Neutrophil (primary cell): ENCODE measurements at regions not wholly inside any gene's neighbourhood (a gene's known extent, or its start where the extent isn't known, plus 50 kb on each side); places are given as distances from the start of the nearest gene placed in this dataset.

Experiments used
- H3K27ac ChIP-seq: fragments of 200-600 bp; sonication (generic); 2 replicates; pipeline ENCODE4 v1.5.1; 2016; ENCODE audit warnings: mild to moderate bottlenecking, moderate library complexity
- H3K27me3 ChIP-seq: fragments of 200-600 bp; sonication (generic); 2 replicates; pipeline ENCODE4 v1.6.0; 2016; ENCODE audit warnings: mild to moderate bottlenecking
- H3K36me3 ChIP-seq: fragments of 200-600 bp; sonication (generic); 2 replicates; pipeline ENCODE4 v1.5.1; 2017
- H3K4me1 ChIP-seq, 2 experiments: fragments of 200-600 bp in 1 of 2; sonication (generic) in 1 of 2; 1 replicate in 1 of 2; 2 replicates in 1 of 2; pipeline versions ENCODE4 v1.5.1 to v1.6.1; 2013 to 2016; ENCODE audit warnings: low read depth in 1 of 2, low read length in 1 of 2, mild to moderate bottlenecking in 1 of 2, moderate library complexity in 1 of 2; ENCODE audit not compliant: control insufficient read depth in 1 of 2, insufficient read depth in 1 of 2
- H3K4me3 ChIP-seq, 2 experiments: fragments of 200-600 bp in 1 of 2; sonication (generic) in 1 of 2; 1 replicate in 1 of 2; 2 replicates in 1 of 2; pipeline ENCODE4 v1.5.1; 2013 to 2016; ENCODE audit warnings: low read depth in 1 of 2, low read length in 1 of 2, mild to moderate bottlenecking in 1 of 2, moderate library complexity in 1 of 2
- H3K9me3 ChIP-seq: fragments of 200-600 bp; sonication (generic); 2 replicates; pipeline ENCODE4 v1.5.1; 2016
- CTCF ChIP-seq: fragments of 200-600 bp; sonication (generic); IDR thresholded peaks from 2 replicates; pipeline ENCODE4 v1.5.1; 2016; ENCODE audit warnings: antibody characterized with exemption

- no peak for TF ChIP-seq CTCF
- Histone ChIP-seq H3K9me3 (no peaks in the 10 kb centered on the region), H3K4me3 (no peak overlapping the region)
Measured at GRCh38 chr18:38951633-38952032, 1386.0 kb upstream of the CELF4 start.

GRCh38 chr18:38948436-38948835 lies 1382.8 kb upstream of the CELF4 start:
- no peak for TF ChIP-seq CTCF

More at GRCh38 chr18:38951633-38952032, 1386.0 kb upstream of the CELF4 start:
- Histone ChIP-seq H3K36me3 (no peaks in the 10 kb centered on the region), H3K4me1 (no peaks in the 10 kb centered on the region), H3K27ac (no peak overlapping the region), H3K27me3 (no peaks in the 10 kb centered on the region)

GRCh38 chr18:38944446-38945024 lies 1378.9 kb upstream of the CELF4 start:
- no peaks in the 10 kb centered on the region for H3K9me3 ChIP-seq
- H3K4me3 ChIP-seq = no peak overlapping the region
- no peak overlapping the region for H3K27ac ChIP-seq
- H3K27me3 ChIP-seq = no peaks in the 10 kb centered on the region
- no peak for TF ChIP-seq CTCF
- H3K4me1 ChIP-seq = no peaks in the 10 kb centered on the region
- H3K36me3 ChIP-seq = no peaks in the 10 kb centered on the region

More at GRCh38 chr18:38948436-38948835, 1382.8 kb upstream of the CELF4 start:
- Histone ChIP-seq H3K36me3 (no peaks in the 10 kb centered on the region), H3K4me3 (no peak overlapping the region), H3K27ac (no peak overlapping the region), H3K27me3 (no peaks in the 10 kb centered on the region), H3K4me1 (no peaks in the 10 kb centered on the region), H3K9me3 (no peaks in the 10 kb centered on the region)

- TF ChIP-seq CTCF = no peak
- Histone ChIP-seq H3K27me3 (no peaks in the 10 kb centered on the region), H3K27ac (no peak overlapping the region), H3K9me3 (no peaks in the 10 kb centered on the region), H3K4me1 (no peaks in the 10 kb centered on the region), H3K4me3 (no peak overlapping the region), H3K36me3 (no peaks in the 10 kb centered on the region)
Measured at GRCh38 chr18:38941711-38942561, 1376.3 kb upstream of the CELF4 start.

GRCh38 chr18:38940863-38941531 lies 1375.4 kb upstream of the CELF4 start:
- Histone ChIP-seq H3K36me3 (no peaks in the 10 kb centered on the region), H3K27ac (no peak overlapping the region), H3K9me3 (no peaks in the 10 kb centered on the region), H3K4me3 (no peak overlapping the region), H3K27me3 (no peaks in the 10 kb centered on the region), H3K4me1 (no peaks in the 10 kb centered on the region)
- TF ChIP-seq CTCF = no peak
